HCT116 (cell line): ENCODE measurements at regions not wholly inside any gene's neighbourhood (a gene's known extent, or its start where the extent isn't known, plus 50 kb on each side); places are given as distances from the start of the nearest gene placed in this dataset.

Source experiments
- ATAC-seq: fragments of 200-7000 bp; cut with Tn5 transposase; 2 replicates; pipeline ENCODE4 v1.9.1; 2020; ENCODE audit warnings: mild to moderate bottlenecking, moderate library complexity
- BruUV-seq: library from RNA; stranded (reverse); fragments of 400-500 nt; replicated peaks from 2 replicates; lab custom pipeline; 2021; lab: Mats Ljungman, UMichigan
- CTCF ChIA-PET: fragments of 300-600 bp; sonication (Branson Sonifier 250); formaldehyde crosslinking; loops from one replicate; lab custom pipeline; 2021; ENCODE audit warnings: antibody characterized with exemption; lab: Charles Lee
- POLR2A ChIA-PET: fragments of 300-600, 350-600 bp; sonication (Branson Sonifier 250); formaldehyde crosslinking; loops from one replicate; lab custom pipeline; 2021; ENCODE audit warnings: antibody characterized with exemption; lab: Charles Lee
- RAD21 ChIA-PET, 2 experiments: fragments of 300-600 bp; sonication (Branson Sonifier 250); formaldehyde crosslinking; loops; one replicate each; lab custom pipeline; 2023; ENCODE audit warnings: low total read pairs in 2 of 2; ENCODE audit not compliant: uncharacterized antibody in 2 of 2, unreplicated experiment in 2 of 2, low non-redundant PET in 1 of 2; lab: Charles Lee
- DNase-seq: peaks from one replicate; pipeline ENCODE4 v3.0.0-alpha.2; 2010; ENCODE audit warnings: low read depth, low spot score
- H2AFZ ChIP-seq: fragments of 200-600 bp; shearing (Covaris generic), sonication (generic); 2 replicates; pipeline ENCODE4 v1.6.1; 2017; ENCODE audit warnings: low read depth, mixed run types, mixed read lengths, antibody characterized with exemption, low read length; ENCODE audit not compliant: poor library complexity, severe bottlenecking
- H3K27ac ChIP-seq: 2 replicates; pipeline ENCODE4 v1.5.1; 2012; ENCODE audit warnings: low read depth, low read length
- H3K27me3 ChIP-seq: fragments of 200-600 bp; sonication (generic); 2 replicates; pipeline ENCODE4 v1.6.1; 2016; ENCODE audit warnings: mixed run types, low read length, mixed read lengths; ENCODE audit not compliant: insufficient read depth
- H3K36me3 ChIP-seq, 2 experiments: fragments of 200-500 bp in 1 of 2; fragments of 200-600 bp in 1 of 2; sonication (Bioruptor generic) in 1 of 2; sonication (generic) in 1 of 2; 2 replicates each; pipeline versions ENCODE4 v1.5.1 to v1.6.1; 2014 to 2016; ENCODE audit warnings: low read length in 2 of 2, inconsistent platforms in 1 of 2, mixed read lengths in 1 of 2, mixed run types in 1 of 2; ENCODE audit not compliant: insufficient read depth in 2 of 2, control insufficient read depth in 1 of 2
- H3K4me1 ChIP-seq, 2 experiments: fragments of 200-600 bp in 1 of 2; sonication (generic) in 1 of 2; 2 replicates each; pipeline versions ENCODE4 v1.5.1 to v1.6.1; 2012 to 2017; ENCODE audit warnings: low read length in 2 of 2, inconsistent platforms in 1 of 2, mild to moderate bottlenecking in 1 of 2, mixed read lengths in 1 of 2, mixed run types in 1 of 2, moderate library complexity in 1 of 2; ENCODE audit not compliant: insufficient read depth in 2 of 2, control insufficient read depth in 1 of 2
- H3K4me2 ChIP-seq: fragments of 200-600 bp; sonication (generic); 2 replicates; pipeline ENCODE4 v1.6.1; 2017; ENCODE audit warnings: mixed run types, low read length, mixed read lengths
- H3K4me3 ChIP-seq, 2 experiments: fragments of 200-600 bp in 1 of 2; sonication (generic) in 1 of 2; replicated peaks in 1 of 2; 2 replicates each; pipeline ENCODE4 v1.5.1; 2011 to 2016; ENCODE audit warnings: low read length in 2 of 2, control low read depth in 1 of 2, low read depth in 1 of 2, mild to moderate bottlenecking in 1 of 2, mixed read lengths in 1 of 2, mixed run types in 1 of 2
- H3K79me2 ChIP-seq: fragments of 200-600 bp; sonication (generic); 2 replicates; pipeline ENCODE4 v1.6.1; 2017; ENCODE audit warnings: mild to moderate bottlenecking, mixed run types, low read length, moderate library complexity, mixed read lengths; ENCODE audit not compliant: insufficient read depth
- H3K9ac ChIP-seq: fragments of 200-600 bp; sonication (generic); 2 replicates; pipeline ENCODE4 v1.6.1; 2016; ENCODE audit warnings: low read length, mixed read lengths
- H3K9me2 ChIP-seq: fragments of 200-600 bp; sonication (generic), shearing (Covaris generic); 2 replicates; pipeline ENCODE4 v1.6.1; 2017; ENCODE audit warnings: mixed run types, mild to moderate bottlenecking, moderate library complexity; ENCODE audit not compliant: insufficient read depth
- H3K9me3 ChIP-seq, 2 experiments: fragments of 200-500 bp in 1 of 2; fragments of 200-600 bp in 1 of 2; sonication (Bioruptor generic) in 1 of 2; sonication (generic) in 1 of 2; 2 replicates each; pipeline ENCODE4 v1.6.1; 2014 to 2017; ENCODE audit warnings: low read length in 2 of 2, mixed read lengths in 2 of 2, inconsistent platforms in 1 of 2, low read depth in 1 of 2, mild to moderate bottlenecking in 1 of 2, mixed run types in 1 of 2, moderate library complexity in 1 of 2; ENCODE audit not compliant: control insufficient read depth in 1 of 2, insufficient read depth in 1 of 2
- H4K20me1 ChIP-seq: fragments of 200-600 bp; sonication (generic), shearing (Covaris generic); 2 replicates; pipeline ENCODE4 v1.6.1; 2017; ENCODE audit warnings: mixed run types, mild to moderate bottlenecking, moderate library complexity; ENCODE audit not compliant: insufficient read depth
- ATF3 ChIP-seq: IDR thresholded peaks from 2 replicates; pipeline ENCODE4 v1.6.1; 2012
- CBX3 ChIP-seq: IDR thresholded peaks from 2 replicates; pipeline ENCODE4 v1.6.1; 2012; ENCODE audit warnings: low read depth
- CEBPB ChIP-seq: IDR thresholded peaks from 2 replicates; pipeline ENCODE4 v1.6.1; 2012; ENCODE audit warnings: low read depth
- EGR1 ChIP-seq: IDR thresholded peaks from 2 replicates; pipeline ENCODE4 v1.6.1; 2012; ENCODE audit warnings: low read depth
- FOSL1 ChIP-seq: IDR thresholded peaks from 2 replicates; pipeline ENCODE4 v1.6.1; 2012; ENCODE audit warnings: low read depth
- JUND ChIP-seq: IDR thresholded peaks from 2 replicates; pipeline ENCODE4 v1.6.1; 2012
- POLR2AphosphoS5 ChIP-seq: IDR thresholded peaks from 2 replicates; pipeline ENCODE4 v1.6.1; 2011; ENCODE audit warnings: mild to moderate bottlenecking, low read depth, low read length, moderate library complexity
- SIN3A ChIP-seq: IDR thresholded peaks from 2 replicates; pipeline ENCODE4 v1.6.1; 2012; ENCODE audit warnings: low read depth
- TCF7L2 ChIP-seq: IDR thresholded peaks from 2 replicates; pipeline ENCODE4 v1.7.0; 2011; ENCODE audit warnings: borderline replicate concordance, inconsistent platforms; ENCODE audit not compliant: insufficient read depth, insufficient read length; ENCODE audit errors: extremely low read depth
- YY1 ChIP-seq: IDR thresholded peaks from 2 replicates; pipeline ENCODE4 v1.6.1; 2011; ENCODE audit warnings: low read length, low read depth, moderate library complexity, mild to moderate bottlenecking; ENCODE audit not compliant: insufficient replicate concordance; ENCODE audit errors: extremely low read depth
- ZNF274 ChIP-seq: fragments of 200-500 bp; sonication (Bioruptor generic); IDR thresholded peaks from 2 replicates; pipeline ENCODE4 v1.6.1; 2014; ENCODE audit warnings: mild to moderate bottlenecking, low read depth, low read length, inconsistent platforms
- intact Hi-C: fragments of 100-400 bp; cut with micrococcal nuclease; formaldehyde crosslinking; loops from 2 replicates; pipeline ENCODE4 v1.10.0; 2022
- TF ChIP-seq, protein P1 (sequence below): IDR thresholded peaks from 2 replicates; pipeline ENCODE4 v1.6.1; 2012
- TF ChIP-seq, protein P2 (sequence below), 3 experiments: fragments of 200-600 bp in 1 of 3; sonication (generic) in 1 of 3; IDR thresholded peaks in 2 of 3; conservative IDR thresholded peaks in 1 of 3; 2 replicates each; pipeline ENCODE4 v1.5.1; 2012 to 2017; ENCODE audit warnings: low read depth in 2 of 3, low read length in 2 of 3, antibody characterized with exemption in 1 of 3, borderline replicate concordance in 1 of 3, control low read depth in 1 of 3, mild to moderate bottlenecking in 1 of 3, mixed read lengths in 1 of 3, mixed run types in 1 of 3, moderate library complexity in 1 of 3; ENCODE audit not compliant: insufficient read depth in 1 of 3

DNA sequence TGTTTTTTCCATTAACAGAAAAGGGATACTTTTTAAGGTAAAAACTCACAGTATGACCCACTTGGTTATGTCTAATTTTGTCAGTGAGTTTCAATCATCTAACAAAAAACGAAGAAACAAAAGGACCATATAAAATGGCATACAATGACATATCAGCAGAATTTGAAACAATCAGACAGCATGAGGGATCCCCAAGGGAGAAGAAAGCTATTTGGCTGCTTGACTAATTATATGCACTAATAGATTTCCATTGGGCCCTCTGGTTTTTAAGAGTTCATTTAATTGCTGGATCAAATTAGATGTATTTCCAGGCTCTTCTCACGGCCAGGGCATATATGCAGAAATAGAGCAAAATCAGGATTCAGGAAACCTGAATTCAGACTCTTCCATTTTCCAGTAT is 376.4 kb upstream of the GBE1 start:
- Histone ChIP-seq H3K27me3 (no peaks in the 10 kb centered on the region), H3K4me2 (no peak overlapping the region), H2AFZ (no peak overlapping the region), H3K27ac (no peak overlapping the region), H3K79me2 (no peaks in the 10 kb centered on the region), H3K4me1 (no peaks in the 10 kb centered on the region), H3K9me3 (no peaks in the 10 kb centered on the region), H3K36me3 (no peaks in the 10 kb centered on the region), H3K9me2 (no peaks in the 10 kb centered on the region), H3K4me3 (no peak overlapping the region), H3K9ac (no peak overlapping the region), H4K20me1 (no peaks in the 10 kb centered on the region; the same call in 1 of the 2 replicates)
- intact Hi-C loops: no loop called here
- ATAC-seq (no peak), DNase-seq (no peak)
- BruUV-seq: no TSS peak
- ChIA-PET POLR2A (no interaction called here), RAD21 (no interaction called here), CTCF (no interaction called here)
- TF ChIP-seq TCF7L2: no peak
- no peak for TF ChIP-seq ZNF274
- TF ChIP-seq, protein P1, sequence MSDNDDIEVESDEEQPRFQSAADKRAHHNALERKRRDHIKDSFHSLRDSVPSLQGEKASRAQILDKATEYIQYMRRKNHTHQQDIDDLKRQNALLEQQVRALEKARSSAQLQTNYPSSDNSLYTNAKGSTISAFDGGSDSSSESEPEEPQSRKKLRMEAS: no peak
- TF ChIP-seq POLR2AphosphoS5: no peak
- TF ChIP-seq FOSL1: no peak
- TF ChIP-seq ATF3: no peak
- TF ChIP-seq CBX3: no peak
- no peak for TF ChIP-seq YY1
- TF ChIP-seq EGR1: no peak
- TF ChIP-seq CEBPB: no peak
- TF ChIP-seq JUND: no peak
- no peak for TF ChIP-seq SIN3A
- TF ChIP-seq, protein P2, sequence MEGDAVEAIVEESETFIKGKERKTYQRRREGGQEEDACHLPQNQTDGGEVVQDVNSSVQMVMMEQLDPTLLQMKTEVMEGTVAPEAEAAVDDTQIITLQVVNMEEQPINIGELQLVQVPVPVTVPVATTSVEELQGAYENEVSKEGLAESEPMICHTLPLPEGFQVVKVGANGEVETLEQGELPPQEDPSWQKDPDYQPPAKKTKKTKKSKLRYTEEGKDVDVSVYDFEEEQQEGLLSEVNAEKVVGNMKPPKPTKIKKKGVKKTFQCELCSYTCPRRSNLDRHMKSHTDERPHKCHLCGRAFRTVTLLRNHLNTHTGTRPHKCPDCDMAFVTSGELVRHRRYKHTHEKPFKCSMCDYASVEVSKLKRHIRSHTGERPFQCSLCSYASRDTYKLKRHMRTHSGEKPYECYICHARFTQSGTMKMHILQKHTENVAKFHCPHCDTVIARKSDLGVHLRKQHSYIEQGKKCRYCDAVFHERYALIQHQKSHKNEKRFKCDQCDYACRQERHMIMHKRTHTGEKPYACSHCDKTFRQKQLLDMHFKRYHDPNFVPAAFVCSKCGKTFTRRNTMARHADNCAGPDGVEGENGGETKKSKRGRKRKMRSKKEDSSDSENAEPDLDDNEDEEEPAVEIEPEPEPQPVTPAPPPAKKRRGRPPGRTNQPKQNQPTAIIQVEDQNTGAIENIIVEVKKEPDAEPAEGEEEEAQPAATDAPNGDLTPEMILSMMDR (IDR thresholded peaks at IDR 0.05 in 2 of 3, conservative IDR thresholded peaks at IDR 0.05 in 1 of 3; ENCODE audit: borderline replicate concordance in 1 of 3, insufficient read depth in 1 of 3, low read depth in 2 of 3, low read length in 2 of 3): no peak
